ENCODE measurements at regions not wholly inside any gene's neighbourhood (a gene's known extent, or its start where the extent isn't known, plus 50 kb on each side); places are given as distances from the start of the nearest gene placed in this dataset.

DNA sequence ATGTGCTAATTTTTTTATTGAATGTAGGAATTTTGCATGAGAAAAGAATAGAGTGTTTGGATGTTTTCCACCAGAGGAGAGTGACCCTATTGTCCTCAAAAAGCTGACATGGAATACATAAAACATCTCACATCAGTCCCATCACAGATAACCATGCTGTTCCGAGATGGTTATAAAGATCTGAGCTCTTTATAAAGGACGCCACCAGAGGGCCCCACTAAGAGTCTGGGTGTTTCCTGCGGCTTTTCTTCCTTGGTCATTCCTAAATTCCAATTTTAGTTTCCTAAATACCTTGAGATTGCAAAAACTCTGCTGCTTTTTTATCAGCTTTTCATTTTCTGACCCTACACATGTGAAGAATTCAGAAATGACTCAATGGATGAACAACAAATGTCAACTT lies 504.5 kb upstream of the FRG1 start:
- Histone ChIP-seq H3K27ac (ENCODE audit: low read depth in 2 of 2, low read length in 2 of 2) (no peak overlapping the region), H3K9me3 (ENCODE audit: control insufficient read depth in 2 of 3, insufficient read depth in 1 of 3, low read length in 3 of 3) (no peaks in the 10 kb centered on the region), H3K27me3 (ENCODE audit: control insufficient read depth, insufficient read depth, low read length) (no peaks in the 10 kb centered on the region), H3K4me1 (ENCODE audit: control insufficient read depth in 2 of 3, insufficient read depth in 2 of 3, low read depth in 1 of 3, low read length in 3 of 3) (no peaks in the 10 kb centered on the region), H3K4me3 (ENCODE audit: low read length in 3 of 3) (no peak overlapping the region), H3K9ac (ENCODE audit: low read length in 3 of 3) (no peak overlapping the region), H3K36me3 (ENCODE audit: control insufficient read depth in 2 of 3, insufficient read depth in 3 of 3, low read length in 3 of 3) (no peaks in the 10 kb centered on the region)
- FAIRE-seq (no peak), DNase-seq (no peak)
- no peak for TF ChIP-seq CTCF (IDR thresholded peaks at IDR 0.05; ENCODE audit: borderline replicate concordance, extremely low read depth, insufficient read depth)
- intact Hi-C loops (cut with DNase I) = no loop called here

GRCh38 chr4:189440716-189441115 lies 500.0 kb upstream of the FRG1 start:
- TF ChIP-seq CTCF (IDR thresholded peaks at IDR 0.05; ENCODE audit: borderline replicate concordance, extremely low read depth, insufficient read depth) = no peak
- Histone ChIP-seq H3K4me1 (ENCODE audit: control insufficient read depth in 2 of 3, insufficient read depth in 2 of 3, low read depth in 1 of 3, low read length in 3 of 3) (no peaks in the 10 kb centered on the region), H3K27me3 (ENCODE audit: control insufficient read depth, insufficient read depth, low read length) (no peaks in the 10 kb centered on the region), H3K4me3 (ENCODE audit: low read length in 3 of 3) (no peak overlapping the region), H3K9me3 (ENCODE audit: control insufficient read depth in 2 of 3, insufficient read depth in 1 of 3, low read length in 3 of 3) (no peaks in the 10 kb centered on the region), H3K9ac (ENCODE audit: low read length in 3 of 3) (no peak overlapping the region), H3K36me3 (ENCODE audit: control insufficient read depth in 2 of 3, insufficient read depth in 3 of 3, low read length in 3 of 3) (no peaks in the 10 kb centered on the region), H3K27ac (ENCODE audit: low read depth in 2 of 2, low read length in 2 of 2) (no peak overlapping the region)
- DNase-seq (no peak), FAIRE-seq (no peak)
- intact Hi-C loops (cut with DNase I) = no loop called here

DNA sequence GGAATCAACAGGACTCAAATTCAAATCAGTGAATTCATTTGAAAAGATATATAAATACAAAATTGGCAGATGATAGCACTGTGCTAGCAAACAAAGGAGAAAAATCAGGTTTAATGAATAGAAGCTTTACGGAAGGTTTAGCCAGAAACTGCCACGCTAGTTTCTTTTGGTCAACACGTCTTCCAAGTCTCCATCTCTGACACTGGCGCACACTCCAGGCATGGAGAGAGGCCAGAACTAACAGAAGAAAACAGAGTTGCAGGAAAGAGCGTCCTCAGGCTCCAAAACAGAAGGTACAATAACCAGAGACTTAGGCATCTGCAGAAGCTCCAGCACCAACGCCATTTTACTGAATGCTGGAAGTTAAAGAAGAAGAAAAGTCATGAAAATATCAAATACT lies 497.3 kb upstream of the FRG1 start:
- Histone ChIP-seq H3K4me1 (ENCODE audit: control insufficient read depth in 2 of 3, insufficient read depth in 2 of 3, low read depth in 1 of 3, low read length in 3 of 3) (no peaks in the 10 kb centered on the region), H3K4me3 (ENCODE audit: low read length in 3 of 3) (no peak overlapping the region), H3K27ac (ENCODE audit: low read depth in 2 of 2, low read length in 2 of 2) (no peak overlapping the region), H3K36me3 (ENCODE audit: control insufficient read depth in 2 of 3, insufficient read depth in 3 of 3, low read length in 3 of 3) (no peaks in the 10 kb centered on the region), H3K9ac (ENCODE audit: low read length in 3 of 3) (no peak overlapping the region), H3K9me3 (ENCODE audit: control insufficient read depth in 2 of 3, insufficient read depth in 1 of 3, low read length in 3 of 3) (no peaks in the 10 kb centered on the region), H3K27me3 (ENCODE audit: control insufficient read depth, insufficient read depth, low read length) (no peaks in the 10 kb centered on the region)
- FAIRE-seq (no peak), DNase-seq (no peak)
- no peak for TF ChIP-seq CTCF (IDR thresholded peaks at IDR 0.05; ENCODE audit: borderline replicate concordance, extremely low read depth, insufficient read depth)
- intact Hi-C loops (cut with DNase I) = no loop called here

GRCh38 chr4:189445613-189446012 lies 495.1 kb upstream of the FRG1 start:
- intact Hi-C loops (cut with DNase I) = no loop called here
- Histone ChIP-seq H3K36me3 (ENCODE audit: control insufficient read depth in 2 of 3, insufficient read depth in 3 of 3, low read length in 3 of 3) (no peaks in the 10 kb centered on the region), H3K9ac (ENCODE audit: low read length in 3 of 3) (no peak overlapping the region), H3K4me3 (ENCODE audit: low read length in 3 of 3) (no peak overlapping the region), H3K4me1 (ENCODE audit: control insufficient read depth in 2 of 3, insufficient read depth in 2 of 3, low read depth in 1 of 3, low read length in 3 of 3) (no peaks in the 10 kb centered on the region), H3K27ac (ENCODE audit: low read depth in 2 of 2, low read length in 2 of 2) (no peak overlapping the region), H3K9me3 (ENCODE audit: control insufficient read depth in 2 of 3, insufficient read depth in 1 of 3, low read length in 3 of 3) (no peaks in the 10 kb centered on the region), H3K27me3 (ENCODE audit: control insufficient read depth, insufficient read depth, low read length) (no peaks in the 10 kb centered on the region)
- DNase-seq (no peak), FAIRE-seq (no peak)
- no peak for TF ChIP-seq CTCF (IDR thresholded peaks at IDR 0.05; ENCODE audit: borderline replicate concordance, extremely low read depth, insufficient read depth)
